ENCODE measurements at regions not wholly inside any gene's neighbourhood (a gene's known extent, or its start where the extent isn't known, plus 50 kb on each side); places are given as distances from the start of the nearest gene placed in this dataset.

GRCh38 chr2:129906139-129906860 is 73.2 kb upstream of the RAB6C start:
- DNase-seq (ENCODE audit: low spot score), result peak; percentile 63
- H3K27ac ChIP-seq, result no peak overlapping the region
- TF ChIP-seq CTCF (IDR thresholded peaks at IDR 0.05), result no peak
- no peak overlapping the region for H3K4me3 ChIP-seq

DNA sequence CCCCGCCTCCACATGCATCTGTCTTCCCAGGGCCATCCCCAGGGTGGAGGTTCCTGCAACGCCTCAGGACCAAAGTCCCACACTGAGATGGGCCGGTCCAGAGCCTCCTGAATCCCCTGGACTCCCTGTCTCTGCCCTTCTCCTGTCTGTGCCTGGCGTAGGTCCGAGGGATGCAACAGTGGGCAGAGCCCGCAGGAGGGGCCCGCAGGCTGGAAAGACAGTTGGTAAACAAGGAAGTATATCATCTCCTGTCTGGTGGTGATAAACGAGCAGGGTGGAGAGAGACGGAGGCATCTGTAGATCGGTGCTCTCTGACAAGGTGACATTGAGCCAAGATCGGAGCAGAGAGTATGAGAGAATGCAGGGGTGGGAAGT is 72.6 kb upstream of the RAB6C start:
- H3K4me3 ChIP-seq, result no peak overlapping the region
- H3K27ac ChIP-seq, result no peak overlapping the region
- DNase-seq (ENCODE audit: low spot score), result peak; percentile 63
- no peak for TF ChIP-seq CTCF (IDR thresholded peaks at IDR 0.05)

- no peak for TF ChIP-seq CTCF (IDR thresholded peaks at IDR 0.05)
- no peak overlapping the region for H3K27ac ChIP-seq
- no peak overlapping the region for H3K4me3 ChIP-seq
- peak; percentile 45 for DNase-seq (ENCODE audit: low spot score)
Observed at GRCh38 chr2:129907256-129907998, 72.0 kb upstream of the RAB6C start.

GRCh38 chr2:129908721-129909373 is 70.6 kb upstream of the RAB6C start:
- Histone ChIP-seq H3K4me3 (no peak overlapping the region), H3K27ac (no peak overlapping the region)
- peak; percentile 56 for DNase-seq (ENCODE audit: low spot score)
- no peak for TF ChIP-seq CTCF (IDR thresholded peaks at IDR 0.05)

- DNase-seq (ENCODE audit: low spot score), result peak; percentile 54
- TF ChIP-seq CTCF (IDR thresholded peaks at IDR 0.05), result no peak
- Histone ChIP-seq H3K27ac (no peak overlapping the region), H3K4me3 (no peak overlapping the region)
Observed at GRCh38 chr2:129909651-129910418, 69.6 kb upstream of the RAB6C start.

- no peak for TF ChIP-seq CTCF (IDR thresholded peaks at IDR 0.05)
- Histone ChIP-seq H3K27ac (no peak overlapping the region), H3K4me3 (no peak overlapping the region)
- DNase-seq (ENCODE audit: low spot score), result peak; percentile 62
Observed at GRCh38 chr2:129910446-129911362, 68.8 kb upstream of the RAB6C start.

All from coronary artery (tissue), 2 donors.